Inflammatory macrophage treated with lipopolysaccharide for 4 hours (primary cell): ENCODE measurements at regions not wholly inside any gene's neighbourhood (a gene's known extent, or its start where the extent isn't known, plus 50 kb on each side); places are given as distances from the start of the nearest gene placed in this dataset.

Source experiments
- DNase-seq: peaks from one replicate; pipeline ENCODE4 v3.0.0-alpha.2; 2020

GRCh38 chr16:65655802-65656201 lies 533.9 kb upstream of the CDH11 start:
- DNase-seq = no peak

GRCh38 chr16:65648101-65648500 lies 526.2 kb upstream of the CDH11 start:
- DNase-seq = no peak

GRCh38 chr16:65644821-65645220 lies 523.0 kb upstream of the CDH11 start:
- no peak for DNase-seq

GRCh38 chr16:65641762-65642289 lies 520.0 kb upstream of the CDH11 start:
- no peak for DNase-seq

- DNase-seq = no peak
These were observed 519.3 kb upstream of the CDH11 start for GRCh38 chr16:65641049-65641761.

- DNase-seq = no peak
These were observed 513.0 kb upstream of the CDH11 start for GRCh38 chr16:65634833-65635232.

GRCh38 chr16:65634291-65634690 lies 512.4 kb upstream of the CDH11 start:
- no peak for DNase-seq

- DNase-seq = no peak
These were observed 502.8 kb upstream of the CDH11 start for GRCh38 chr16:65624666-65625065.

- no peak for DNase-seq
These were observed 502.4 kb upstream of the CDH11 start for GRCh38 chr16:65624229-65624628.

GRCh38 chr16:65622871-65623270 lies 501.0 kb upstream of the CDH11 start:
- DNase-seq = no peak

GRCh38 chr16:65622151-65622550 lies 500.3 kb upstream of the CDH11 start:
- DNase-seq = no peak

- no peak for DNase-seq
These were observed 499.8 kb upstream of the CDH11 start for GRCh38 chr16:65621640-65622039.

- DNase-seq = no peak
These were observed 497.7 kb upstream of the CDH11 start for GRCh38 chr16:65619606-65620005.

GRCh38 chr16:65618931-65619330 lies 497.1 kb upstream of the CDH11 start:
- no peak for DNase-seq

- DNase-seq = no peak
These were observed 496.5 kb upstream of the CDH11 start for GRCh38 chr16:65618333-65618732.

- DNase-seq = no peak
These were observed 495.6 kb upstream of the CDH11 start for GRCh38 chr16:65617421-65617820.

- no peak for DNase-seq
These were observed 486.6 kb upstream of the CDH11 start for GRCh38 chr16:65608455-65608854.

GRCh38 chr16:65604771-65605170 lies 482.9 kb upstream of the CDH11 start:
- no peak for DNase-seq

GRCh38 chr16:65601781-65602180 lies 479.9 kb upstream of the CDH11 start:
- DNase-seq = no peak

GRCh38 chr16:65600629-65601028 lies 478.8 kb upstream of the CDH11 start:
- DNase-seq = no peak

GRCh38 chr16:65600046-65600445 lies 478.2 kb upstream of the CDH11 start:
- DNase-seq = no peak

GRCh38 chr16:65598621-65599020 lies 476.8 kb upstream of the CDH11 start:
- DNase-seq = no peak

- no peak for DNase-seq
These were observed 461.6 kb upstream of the CDH11 start for GRCh38 chr16:65583498-65583897.

- DNase-seq = no peak
These were observed 457.2 kb upstream of the CDH11 start for GRCh38 chr16:65579050-65579449.

- no peak for DNase-seq
These were observed 454.8 kb upstream of the CDH11 start for GRCh38 chr16:65576631-65577030.
